ENCODE measurements at regions not wholly inside any gene's neighbourhood (a gene's known extent, or its start where the extent isn't known, plus 50 kb on each side); places are given as distances from the start of the nearest gene placed in this dataset.

DNA sequence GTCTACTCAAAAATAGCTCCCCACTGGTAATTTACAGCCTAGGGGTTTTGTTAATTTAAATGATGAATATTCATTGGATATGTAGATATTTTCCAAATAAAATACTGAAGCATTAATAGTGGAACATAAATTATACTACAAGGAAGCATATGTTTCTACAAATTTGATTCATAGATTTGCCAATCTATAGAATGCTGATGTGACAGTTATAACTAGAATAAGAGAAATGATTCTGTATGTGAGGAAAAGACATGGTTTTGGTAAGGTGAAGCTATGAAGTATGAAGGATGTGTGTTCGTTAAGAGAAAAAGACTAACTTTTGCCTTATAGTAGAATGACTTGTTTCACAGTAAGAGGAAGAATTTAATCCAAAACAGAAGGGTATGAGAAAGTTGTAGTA is 61.3 kb downstream of the IARS1 start:
- ATAC-seq, result no peak
- H3K36me3 ChIP-seq, result peaks cover 0 to 89% (median 10%) of the 10 kb centered on the region in 9 donors
- H3K4me1 ChIP-seq, result no peaks in the 10 kb centered on the region
- no peak overlapping the region for H3K27ac ChIP-seq
- H3K27me3 ChIP-seq, result no peaks in the 10 kb centered on the region
- intact Hi-C loops (cut with DNase I), result loop anchor here in 2 of 10 donors (5.0 to 10.0 kb wide), 2 partner anchors 87 to 95 kb away; no protein-coding TSS in a partner anchor
- no peaks in the 10 kb centered on the region for H3K9me3 ChIP-seq
- H3K4me3 ChIP-seq, result no peak overlapping the region
- DNase-seq, result no peak
- 82 to 88% methylated on average over 1 of the region's 1 CpG for WGBS, 2 donors
- TF ChIP-seq CTCF (IDR thresholded peaks at IDR 0.05), result no peak

- 98 to 100% methylated on average over 2 of the region's 2 CpGs for WGBS, 2 donors
- no peak overlapping the region for H3K4me3 ChIP-seq
- no peaks in the 10 kb centered on the region for H3K4me1 ChIP-seq
- DNase-seq (no peak), ATAC-seq (no peak)
- intact Hi-C loops (cut with DNase I), result loop anchor here in 1 of 10 donors (10.0 kb wide), 1 partner anchor 84 kb away; no protein-coding TSS in a partner anchor
- no peaks in the 10 kb centered on the region for H3K9me3 ChIP-seq
- peaks cover 0 to 85% (median 16%) of the 10 kb centered on the region in 9 donors for H3K36me3 ChIP-seq
- TF ChIP-seq CTCF (IDR thresholded peaks at IDR 0.05), result no peak
- H3K27ac ChIP-seq, result no peak overlapping the region
- H3K27me3 ChIP-seq, result no peaks in the 10 kb centered on the region
Observed at GRCh38 chr9:92228628-92229027, 64.9 kb downstream of the IARS1 start.

DNA sequence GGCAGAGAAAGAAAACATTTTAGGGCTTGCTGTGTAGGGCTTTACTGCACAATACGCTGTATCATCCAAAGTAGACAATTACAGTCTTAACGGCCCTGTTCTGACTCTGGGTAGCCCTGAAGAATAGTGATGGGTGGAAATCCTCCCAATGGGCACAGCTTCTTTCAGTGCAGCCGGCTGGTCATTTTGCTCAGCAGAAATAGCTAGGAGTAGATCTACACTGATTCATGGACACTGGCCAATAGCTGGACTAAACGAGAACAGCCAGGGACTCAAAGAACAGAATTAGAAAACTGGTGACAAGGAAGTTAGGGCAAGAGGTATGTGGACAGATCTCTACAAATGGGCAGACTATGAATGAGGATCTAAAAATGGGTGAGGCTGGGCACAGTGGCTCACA is 69.3 kb downstream of the IARS1 start:
- Histone ChIP-seq H3K27me3 (no peaks in the 10 kb centered on the region), H3K36me3 (peaks cover 0 to 81% (median 40%) of the 10 kb centered on the region in 9 donors), H3K27ac (no peak overlapping the region), H3K4me3 (no peak overlapping the region), H3K4me1 (no peaks in the 10 kb centered on the region), H3K9me3 (no peaks in the 10 kb centered on the region)
- DNase-seq (no peak), ATAC-seq (peak in 1 of 8 donors; percentile 22)
- intact Hi-C loops (cut with DNase I), result loop anchor here in 1 of 10 donors (10.0 kb wide), 1 partner anchor 79 kb away; no protein-coding TSS in a partner anchor
- TF ChIP-seq CTCF (IDR thresholded peaks at IDR 0.05), result no peak
- 75 to 80% methylated on average over 4 of the region's 4 CpGs for WGBS, 2 donors

- Histone ChIP-seq H3K27ac (no peak overlapping the region), H3K36me3 (peaks cover 0 to 77% (median 38%) of the 10 kb centered on the region in 9 donors), H3K4me3 (no peak overlapping the region), H3K9me3 (no peaks in the 10 kb centered on the region), H3K27me3 (no peaks in the 10 kb centered on the region), H3K4me1 (no peaks in the 10 kb centered on the region)
- no peak for ATAC-seq
- no peak for TF ChIP-seq CTCF (IDR thresholded peaks at IDR 0.05)
- no peak for DNase-seq
- intact Hi-C loops (cut with DNase I), result loop anchor here in 1 of 10 donors (10.0 kb wide), 1 partner anchor 79 kb away; no protein-coding TSS in a partner anchor
- 79 to 88% methylated on average over 2 of the region's 2 CpGs for WGBS, 2 donors
Observed at GRCh38 chr9:92223758-92224157, 69.7 kb downstream of the IARS1 start.

All from heart right ventricle (tissue), 16 donors.